ENCODE measurements at regions not wholly inside any gene's neighbourhood (a gene's known extent, or its start where the extent isn't known, plus 50 kb on each side); places are given as distances from the start of the nearest gene placed in this dataset.

- TF ChIP-seq, protein P1, sequence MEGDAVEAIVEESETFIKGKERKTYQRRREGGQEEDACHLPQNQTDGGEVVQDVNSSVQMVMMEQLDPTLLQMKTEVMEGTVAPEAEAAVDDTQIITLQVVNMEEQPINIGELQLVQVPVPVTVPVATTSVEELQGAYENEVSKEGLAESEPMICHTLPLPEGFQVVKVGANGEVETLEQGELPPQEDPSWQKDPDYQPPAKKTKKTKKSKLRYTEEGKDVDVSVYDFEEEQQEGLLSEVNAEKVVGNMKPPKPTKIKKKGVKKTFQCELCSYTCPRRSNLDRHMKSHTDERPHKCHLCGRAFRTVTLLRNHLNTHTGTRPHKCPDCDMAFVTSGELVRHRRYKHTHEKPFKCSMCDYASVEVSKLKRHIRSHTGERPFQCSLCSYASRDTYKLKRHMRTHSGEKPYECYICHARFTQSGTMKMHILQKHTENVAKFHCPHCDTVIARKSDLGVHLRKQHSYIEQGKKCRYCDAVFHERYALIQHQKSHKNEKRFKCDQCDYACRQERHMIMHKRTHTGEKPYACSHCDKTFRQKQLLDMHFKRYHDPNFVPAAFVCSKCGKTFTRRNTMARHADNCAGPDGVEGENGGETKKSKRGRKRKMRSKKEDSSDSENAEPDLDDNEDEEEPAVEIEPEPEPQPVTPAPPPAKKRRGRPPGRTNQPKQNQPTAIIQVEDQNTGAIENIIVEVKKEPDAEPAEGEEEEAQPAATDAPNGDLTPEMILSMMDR (IDR thresholded peaks at IDR 0.05 in 4 of 5, conservative IDR thresholded peaks at IDR 0.05 in 1 of 5) = no peak
- TF ChIP-seq POLR2A (IDR thresholded peaks at IDR 0.05) = no peak
Measured at GRCh38 chr10:130333185-130333584, 197.0 kb downstream of the GLRX3 start.
